GM12874 (cell line): ENCODE measurements at regions not wholly inside any gene's neighbourhood (a gene's known extent, or its start where the extent isn't known, plus 50 kb on each side); places are given as distances from the start of the nearest gene placed in this dataset.

Source experiments
- CTCF ChIP-seq: IDR thresholded peaks from 2 replicates; pipeline ENCODE4 v1.5.1; 2011; ENCODE audit warnings: low read depth, mild to moderate bottlenecking, control low read depth, low read length, moderate library complexity; ENCODE audit not compliant: insufficient read depth

GRCh38 chr17:14772776-14773175, 471.9 kb downstream of the HS3ST3B1 start:
- TF ChIP-seq CTCF = no peak

- TF ChIP-seq CTCF = no peak
Observed at GRCh38 chr17:14771543-14771942, 470.7 kb downstream of the HS3ST3B1 start.

- no peak for TF ChIP-seq CTCF
Observed at GRCh38 chr17:14768923-14769322, 468.0 kb downstream of the HS3ST3B1 start.

GRCh38 chr17:14762736-14763479, 462.0 kb downstream of the HS3ST3B1 start:
- TF ChIP-seq CTCF = no peak

- TF ChIP-seq CTCF = no peak
Observed at GRCh38 chr17:14760719-14761411, 460.0 kb downstream of the HS3ST3B1 start.

GRCh38 chr17:14760212-14760611, 459.3 kb downstream of the HS3ST3B1 start:
- TF ChIP-seq CTCF = no peak

DNA sequence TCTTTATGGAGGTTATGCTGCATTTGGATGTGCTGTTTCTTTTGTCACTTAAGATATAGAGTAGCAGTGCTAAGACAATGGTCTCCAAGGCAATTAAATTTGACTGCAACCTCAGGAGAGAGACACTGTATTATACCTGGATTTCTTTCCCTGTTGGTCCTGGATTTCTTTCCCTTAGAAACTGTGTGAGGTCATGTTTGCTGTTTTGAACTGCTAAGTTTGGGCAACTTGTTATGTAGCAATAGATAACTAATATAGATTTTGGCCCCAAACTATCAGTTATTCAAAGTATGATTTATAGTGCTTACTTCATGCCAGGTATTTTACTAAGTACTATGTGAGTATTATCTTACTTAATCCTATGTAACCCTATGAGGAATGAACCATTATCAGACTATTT, 458.4 kb downstream of the HS3ST3B1 start:
- TF ChIP-seq CTCF = no peak
